Stimulated activated CD4-positive, alpha-beta T cell treated with anti-CD3 and anti-CD28 coated beads, Interleukin-4, amount 100 ng/mL, for 48 hours (primary cell): ENCODE measurements at regions not wholly inside any gene's neighbourhood (a gene's known extent, or its start where the extent isn't known, plus 50 kb on each side); places are given as distances from the start of the nearest gene placed in this dataset.

ENCODE experiments used
- DNase-seq, 2 donors: peaks; one replicate each; pipeline ENCODE4 v3.0.0-alpha.2; 2020; ENCODE audit warnings: low read depth in 2 of 2

DNA sequence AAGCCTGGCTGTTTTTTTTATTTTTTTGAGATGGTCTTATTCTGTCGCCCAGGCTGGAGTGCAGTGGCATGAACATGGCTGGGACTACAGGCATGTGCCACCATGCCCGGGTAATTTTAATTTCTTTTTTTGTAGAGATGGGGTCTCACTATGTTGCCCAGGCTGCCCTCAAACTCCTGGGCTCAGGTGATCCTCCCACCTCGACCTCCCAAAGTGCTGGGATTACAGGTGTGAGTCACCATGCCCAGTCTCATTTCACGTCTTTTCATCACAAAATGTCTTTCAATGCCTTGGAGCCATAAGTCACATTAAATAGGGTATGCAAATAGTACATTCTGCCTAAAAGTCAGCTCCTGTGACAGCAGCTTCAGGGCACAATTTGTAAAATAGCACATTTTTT is 52.8 kb downstream of the SOX2 start:
- DNase-seq, result no peak

DNA sequence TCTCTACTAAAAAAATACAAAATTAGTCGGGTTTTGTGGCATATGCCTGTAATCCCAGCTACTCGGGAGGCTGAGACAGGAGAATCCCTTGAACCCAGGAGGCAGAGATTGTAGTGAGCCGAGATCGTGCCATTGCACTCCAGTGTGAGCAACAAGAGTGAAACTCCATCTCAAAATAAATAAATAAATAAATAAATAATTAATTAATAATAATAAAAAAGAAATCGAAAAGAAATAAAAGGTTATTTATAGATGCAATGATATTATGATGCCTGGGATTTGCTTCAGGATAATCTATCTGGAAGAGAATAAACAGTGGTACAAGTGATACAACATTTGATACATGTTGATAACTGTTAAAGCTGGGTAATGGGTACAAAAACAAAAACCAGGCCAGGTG is 58.6 kb downstream of the SOX2 start:
- DNase-seq, result no peak

DNA sequence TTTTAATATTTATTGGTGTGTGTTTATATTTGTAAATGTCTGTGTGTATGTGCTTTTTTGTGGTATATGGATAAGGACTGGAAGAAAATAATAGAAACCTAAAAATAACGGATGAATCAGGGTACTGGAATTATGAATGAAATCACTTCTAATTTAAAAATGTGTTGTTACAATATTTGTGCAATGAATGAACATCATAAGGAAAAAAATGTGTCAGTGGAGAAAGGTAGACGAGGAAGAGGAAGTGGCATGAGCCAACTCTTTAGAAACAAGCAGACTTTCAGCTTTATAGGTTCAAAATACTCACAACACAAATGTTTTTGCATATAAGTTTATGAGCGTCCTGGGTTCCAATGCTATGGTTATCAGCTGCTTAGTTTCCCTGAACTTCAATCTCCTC is 59.4 kb downstream of the SOX2 start:
- DNase-seq, result no peak

DNA sequence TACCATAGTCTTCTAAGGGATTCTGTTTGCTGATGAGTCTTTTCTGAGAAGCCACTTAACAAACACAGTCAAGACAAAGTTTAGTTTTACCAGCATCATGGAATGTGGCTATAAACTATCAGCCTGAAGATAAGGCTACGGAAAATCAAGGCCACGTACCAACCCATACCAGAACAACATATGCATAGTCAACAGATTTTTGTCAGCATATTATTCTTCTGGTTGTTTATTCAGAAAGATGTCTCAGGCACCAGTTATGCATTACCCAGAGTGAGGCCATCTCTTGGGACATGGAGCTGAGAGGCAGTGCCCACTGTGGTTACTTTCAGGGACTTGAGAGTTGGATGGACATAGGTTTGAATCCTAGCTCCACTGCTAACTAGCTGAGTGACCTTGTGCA is 60.4 kb downstream of the SOX2 start:
- DNase-seq, result no peak

DNA sequence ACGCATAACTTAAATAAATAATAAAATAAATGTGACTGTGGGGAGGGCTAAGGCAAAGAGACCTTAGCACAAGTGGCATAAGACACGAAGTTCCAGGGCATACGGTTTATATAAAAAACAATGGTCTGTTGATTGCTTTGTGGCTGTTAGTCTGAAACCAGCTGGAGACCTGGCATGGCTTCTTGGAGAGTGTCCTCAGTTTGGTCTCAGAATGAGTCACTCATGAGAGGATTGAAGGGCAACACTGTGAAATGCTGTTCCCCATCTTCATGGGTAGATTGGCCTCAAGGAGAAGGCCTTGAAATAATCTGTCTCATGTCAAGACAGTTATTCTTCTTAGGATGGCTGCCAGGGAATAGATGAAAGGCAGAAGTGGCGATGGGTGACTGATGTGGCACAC is 62.2 kb downstream of the SOX2 start:
- DNase-seq, result no peak

DNA sequence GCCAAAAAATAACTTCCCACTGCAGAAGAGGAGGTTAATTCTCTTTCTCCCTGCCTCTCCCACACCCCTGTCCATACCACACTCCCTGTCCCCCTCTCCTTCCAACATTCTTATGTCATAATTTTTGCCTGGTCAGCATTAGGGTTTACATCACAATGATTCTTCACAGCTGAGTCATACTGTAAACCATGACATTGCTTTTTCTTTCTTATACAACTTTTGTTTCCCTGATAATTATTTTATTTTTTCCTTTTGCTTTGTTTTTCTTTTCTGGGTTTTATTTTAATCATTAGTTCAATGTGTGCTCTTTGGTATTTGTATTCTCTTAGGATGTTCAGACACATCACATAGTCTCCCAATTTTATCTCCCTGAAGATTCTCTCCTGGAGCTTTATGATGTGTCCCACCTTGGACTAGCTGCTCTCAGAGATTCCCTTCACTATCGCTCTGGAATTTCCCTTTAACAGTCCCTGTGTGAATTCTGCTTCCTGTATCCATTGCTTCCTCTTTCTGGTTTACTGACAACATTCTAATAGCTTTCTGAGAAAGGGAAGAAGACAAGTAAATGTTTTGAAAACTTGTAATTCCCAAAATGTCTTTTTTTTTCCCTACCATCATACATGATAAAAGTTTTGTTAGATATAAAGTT is 70.7 kb downstream of the SOX2 start:
- no peak for DNase-seq

DNA sequence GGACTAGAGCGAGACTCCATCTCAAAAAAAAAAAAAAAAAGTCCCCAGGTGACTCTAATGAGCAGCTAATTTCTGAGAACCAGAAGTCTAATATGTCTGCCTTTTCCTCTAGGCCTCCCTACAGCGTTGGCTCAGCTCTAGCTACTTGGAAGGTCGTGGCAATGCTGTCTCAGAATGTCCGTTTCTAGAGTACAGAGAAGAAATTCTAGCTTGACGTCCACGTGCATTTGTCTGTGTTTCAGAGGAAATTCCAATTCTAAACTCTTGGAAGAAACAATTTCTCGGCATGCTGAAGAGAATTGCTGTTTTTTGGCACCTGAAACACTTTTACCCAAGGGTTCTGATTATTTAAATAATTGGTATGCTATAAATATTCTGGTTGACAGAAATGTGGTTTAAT is 78.8 kb downstream of the SOX2 start:
- DNase-seq, result no peak

DNA sequence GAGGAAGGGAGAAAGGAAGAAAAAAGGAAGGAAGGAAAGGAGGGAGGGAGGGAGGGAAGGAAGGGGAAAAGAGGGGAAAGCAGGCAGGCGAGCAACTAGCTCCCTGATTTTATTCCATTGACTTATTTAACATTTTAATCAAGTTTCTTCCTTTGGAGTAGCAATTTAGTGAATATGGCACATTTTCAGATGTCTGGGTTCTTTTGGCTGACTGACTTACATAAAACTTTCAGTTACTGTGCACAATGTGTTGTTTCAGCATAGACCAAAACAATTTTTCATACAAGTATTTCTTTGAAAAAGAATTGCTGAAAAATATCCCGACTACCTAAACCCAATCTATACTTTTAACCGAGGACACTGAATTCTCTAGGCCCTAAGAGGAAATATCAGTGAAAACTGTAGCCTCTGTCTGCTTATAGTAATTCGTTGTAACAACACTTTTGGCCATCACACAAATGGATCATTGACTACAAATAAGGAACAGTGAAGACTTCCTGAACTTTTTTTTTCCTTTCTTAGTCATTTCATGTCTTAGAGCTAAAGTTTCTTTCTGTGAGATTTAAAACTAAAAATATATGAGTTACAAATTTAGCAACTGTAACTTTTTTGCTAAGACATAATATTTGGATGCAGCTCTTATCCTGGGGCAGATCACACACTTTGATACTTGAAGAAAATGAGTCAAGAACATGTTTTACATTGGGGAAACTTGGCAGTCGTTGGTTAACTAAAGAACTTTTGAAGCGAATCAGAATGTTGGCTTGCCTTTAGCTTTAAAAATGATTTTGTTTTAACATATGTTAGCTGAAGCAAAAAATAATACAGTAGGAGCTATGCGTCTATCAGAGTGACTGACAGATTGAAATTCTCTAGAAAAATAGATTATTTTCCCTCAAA is 79.6 kb downstream of the SOX2 start:
- DNase-seq, result no peak

DNA sequence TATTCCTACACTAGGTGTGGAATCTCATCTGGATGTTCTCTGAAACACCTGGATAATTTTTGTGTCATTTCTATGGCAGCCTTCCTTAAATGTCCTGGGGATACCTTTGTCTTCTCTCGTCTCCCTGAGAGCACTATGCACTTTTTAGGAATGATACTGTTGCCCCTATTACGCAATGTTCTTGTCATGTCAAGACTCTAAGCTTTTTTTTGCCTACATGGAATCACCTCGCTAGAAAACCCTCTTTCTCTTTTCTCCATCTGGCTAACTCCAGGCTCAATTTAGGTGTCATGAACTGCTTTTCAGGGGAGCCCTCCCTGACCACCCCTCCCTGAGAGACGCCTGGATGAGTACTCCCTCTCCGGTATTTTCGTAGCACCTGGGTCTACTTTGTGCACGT is 81.3 kb downstream of the SOX2 start:
- no peak for DNase-seq

DNA sequence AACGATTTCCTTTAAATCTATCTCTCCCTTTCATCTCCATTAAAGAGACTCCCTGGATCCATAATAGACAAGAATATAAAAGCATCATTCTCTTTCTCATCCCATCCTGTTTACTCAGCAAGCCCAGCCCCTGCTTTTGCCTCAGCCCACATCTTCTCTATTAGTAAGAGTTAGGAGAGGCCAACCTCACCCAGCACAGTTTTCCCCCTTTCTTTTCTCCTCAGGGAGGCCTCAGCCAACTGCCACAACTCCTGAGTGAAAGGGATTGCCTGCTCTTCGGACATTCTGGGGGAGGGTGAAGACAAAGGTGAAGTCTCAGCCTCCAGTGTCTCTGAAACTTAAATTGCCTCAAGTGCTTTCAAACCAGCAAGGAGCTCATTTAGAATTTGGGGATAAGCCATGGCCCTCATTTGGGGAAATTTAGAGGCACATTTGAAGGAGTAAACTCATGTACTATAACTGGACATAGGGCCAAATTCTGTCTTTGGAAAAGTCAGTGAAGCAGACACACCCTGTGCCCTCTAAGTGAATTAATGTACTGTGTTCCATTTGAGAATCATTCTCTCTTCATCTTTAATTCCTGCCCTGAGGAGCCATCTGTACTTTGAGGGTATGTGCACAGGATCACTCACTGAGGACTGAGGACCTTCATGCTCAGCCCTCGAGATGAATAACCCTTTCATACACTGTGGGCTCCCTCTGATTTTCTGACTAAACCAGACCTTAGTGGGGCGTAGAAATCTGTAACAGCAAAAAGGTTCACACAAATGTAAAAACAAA is 82.5 kb downstream of the SOX2 start:
- no peak for DNase-seq

DNA sequence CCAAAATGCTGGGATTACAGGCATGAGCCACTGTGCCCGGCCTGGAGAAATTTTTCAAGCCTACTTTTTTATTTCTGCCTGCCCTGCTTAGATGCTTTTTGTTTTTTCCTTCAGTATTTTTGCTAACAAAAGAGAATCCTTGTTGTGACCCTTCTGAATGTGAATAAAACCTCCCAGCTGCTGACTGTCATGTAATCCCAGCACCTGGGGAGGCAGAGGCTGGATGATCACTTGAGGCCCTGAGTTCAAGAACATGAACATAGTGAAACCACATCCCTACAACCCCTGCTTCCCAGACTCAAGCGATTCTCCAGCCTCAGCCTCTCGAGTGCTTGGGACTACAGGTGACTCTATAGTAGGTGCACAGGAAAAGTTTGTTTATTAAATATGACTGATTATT is 84.9 kb downstream of the SOX2 start:
- no peak for DNase-seq

DNA sequence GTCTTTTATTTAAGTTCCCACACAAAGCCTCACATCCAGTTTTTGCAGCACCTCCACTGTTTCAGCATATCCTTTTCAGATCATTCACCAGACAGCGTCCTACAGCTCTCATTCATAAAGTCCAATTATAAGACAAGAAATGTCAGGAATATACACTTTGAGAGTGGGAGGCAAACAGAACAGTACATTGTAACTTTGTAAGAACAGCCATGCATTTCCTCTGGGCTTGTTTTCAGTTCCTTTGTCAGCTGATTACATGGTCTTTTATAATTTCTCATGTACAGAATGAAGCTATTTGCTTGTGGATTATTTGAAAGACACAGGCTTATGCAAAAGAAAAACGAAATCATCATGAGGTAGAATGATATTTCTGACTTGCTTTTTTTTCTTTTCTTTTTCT is 85.7 kb downstream of the SOX2 start:
- DNase-seq, result no peak

DNA sequence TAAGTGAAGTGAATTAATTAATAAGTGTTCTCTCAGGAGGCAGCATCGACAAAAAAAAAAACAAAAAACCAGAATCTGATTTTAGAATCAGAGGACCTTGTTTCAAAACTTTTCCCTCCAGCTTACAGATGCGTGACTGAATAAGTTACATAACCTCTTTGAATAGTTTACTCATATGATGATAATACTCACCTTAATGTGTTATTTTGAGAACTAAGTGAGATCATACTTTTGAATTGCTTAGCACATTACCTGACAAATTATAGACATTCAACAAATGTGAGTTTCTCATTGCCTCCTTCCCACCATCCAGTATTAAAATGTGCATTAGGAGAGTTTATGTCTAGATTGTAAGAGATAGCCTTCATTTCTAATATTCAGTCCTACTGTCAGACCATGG is 94.0 kb downstream of the SOX2 start:
- no peak for DNase-seq

DNA sequence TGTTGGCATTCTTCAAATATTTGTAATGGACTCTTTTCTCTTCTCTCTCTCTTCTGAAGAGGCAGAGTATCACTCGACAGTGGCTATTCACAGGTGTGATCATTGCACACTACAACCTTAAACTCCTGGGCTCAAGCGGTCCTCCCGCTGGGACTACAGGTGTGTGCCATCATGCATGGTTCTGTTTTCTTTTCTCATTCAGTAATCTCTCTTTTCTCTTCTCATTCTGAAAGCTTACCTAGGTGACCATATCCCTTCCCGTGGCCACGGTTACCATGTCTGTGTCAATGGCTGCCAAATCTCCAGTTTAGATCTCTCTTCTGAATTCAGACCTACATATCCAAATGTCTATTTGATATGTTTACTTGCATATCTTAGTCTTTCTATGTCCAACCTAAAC is 96.3 kb downstream of the SOX2 start:
- DNase-seq, result no peak

DNA sequence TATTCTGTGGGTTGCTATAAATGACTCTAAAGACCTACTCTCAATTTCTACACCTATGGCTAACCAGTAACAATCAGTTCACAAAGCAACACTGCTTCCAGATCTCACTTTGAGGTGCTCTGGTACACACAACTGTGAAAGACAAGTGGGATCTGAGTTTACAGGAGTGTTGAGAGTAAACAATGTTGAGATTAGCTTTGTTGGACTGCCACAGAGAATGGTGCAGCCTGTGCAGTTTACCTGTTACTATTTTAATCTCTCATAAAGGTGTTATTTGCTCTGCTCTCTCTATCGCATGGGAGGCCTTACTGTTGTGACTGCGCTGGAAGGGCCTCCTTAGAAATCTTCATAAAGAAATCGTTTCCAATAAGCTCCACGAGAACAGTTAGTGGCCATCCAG is 112.0 kb downstream of the SOX2 start:
- DNase-seq, result no peak

DNA sequence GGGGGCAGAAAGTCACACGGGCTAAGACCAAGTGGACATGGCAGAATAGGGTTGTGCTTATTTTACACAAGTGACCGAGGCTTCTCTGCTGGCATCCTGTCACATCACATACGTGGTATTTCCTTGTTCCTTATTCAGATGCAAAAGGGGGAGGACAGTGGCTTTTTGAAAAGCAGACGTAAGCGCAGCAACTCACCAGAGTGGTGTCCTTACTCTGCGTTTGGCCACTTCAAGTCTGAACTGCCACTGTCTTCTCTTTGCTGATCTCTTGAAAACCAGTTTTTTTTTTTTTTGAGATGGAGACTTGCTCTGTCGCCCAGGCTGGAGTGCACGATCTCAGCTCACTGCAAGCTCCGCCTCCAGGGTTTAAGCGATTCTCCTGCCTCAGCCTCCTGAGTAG is 113.2 kb downstream of the SOX2 start:
- no peak for DNase-seq

DNA sequence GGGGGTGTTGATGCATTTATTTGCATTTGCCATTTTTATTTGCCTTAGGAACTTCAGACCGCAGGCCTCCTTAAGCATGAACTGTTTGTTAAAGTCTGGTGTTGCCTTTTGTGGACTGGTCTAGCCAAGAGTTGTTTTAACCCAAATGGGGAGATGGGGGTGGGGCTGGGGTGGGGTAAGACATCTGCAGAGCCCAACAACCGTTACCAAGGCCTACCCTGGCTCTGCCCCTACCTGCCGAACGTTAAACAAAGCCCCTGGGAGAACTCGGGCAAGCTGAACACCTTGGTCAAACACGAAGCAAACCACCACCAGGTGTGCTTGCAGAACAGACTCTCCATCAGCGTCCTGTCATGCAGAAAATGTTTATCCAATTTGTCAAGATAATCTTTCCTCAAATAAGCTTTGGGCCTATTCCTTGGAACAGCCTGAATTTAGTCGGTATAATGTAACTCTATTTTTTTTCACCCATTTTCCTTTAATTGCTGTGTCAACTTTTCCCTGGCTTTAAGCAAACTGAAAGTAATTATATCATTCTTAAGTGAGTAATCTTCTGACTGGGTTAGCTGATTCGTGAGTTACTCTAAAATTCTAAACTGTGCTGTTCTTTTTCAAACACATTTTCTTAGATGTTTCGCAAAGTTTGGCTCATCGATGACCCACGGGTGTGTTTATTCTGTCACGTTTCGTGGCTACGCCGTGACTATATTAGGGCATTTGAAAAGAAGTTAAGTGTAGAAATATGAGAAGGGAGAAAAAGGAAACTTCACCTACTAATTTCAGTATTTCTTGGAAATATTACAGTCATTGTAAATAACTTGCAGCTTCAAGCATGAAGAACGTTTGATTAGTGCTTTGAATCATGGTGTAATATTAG is 127.6 kb downstream of the SOX2 start:
- DNase-seq, result no peak

DNA sequence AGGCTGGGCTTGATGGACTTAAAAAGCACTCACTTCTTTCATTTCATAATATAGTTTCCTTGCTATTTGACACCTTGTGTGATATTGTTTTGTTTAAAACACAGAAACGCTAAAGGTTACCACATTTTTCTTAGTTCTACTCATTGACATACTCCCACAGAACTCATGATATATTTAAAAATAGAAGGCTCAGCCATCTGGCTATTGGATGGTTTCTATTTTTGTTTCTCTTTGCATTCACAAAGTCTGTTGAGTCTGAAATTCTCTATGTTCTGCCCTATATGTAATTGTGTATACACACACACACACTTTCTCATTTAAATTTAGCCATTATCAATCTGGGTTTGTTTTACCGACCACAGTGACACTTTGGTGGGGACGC is 128.2 kb downstream of the SOX2 start:
- DNase-seq, result no peak

DNA sequence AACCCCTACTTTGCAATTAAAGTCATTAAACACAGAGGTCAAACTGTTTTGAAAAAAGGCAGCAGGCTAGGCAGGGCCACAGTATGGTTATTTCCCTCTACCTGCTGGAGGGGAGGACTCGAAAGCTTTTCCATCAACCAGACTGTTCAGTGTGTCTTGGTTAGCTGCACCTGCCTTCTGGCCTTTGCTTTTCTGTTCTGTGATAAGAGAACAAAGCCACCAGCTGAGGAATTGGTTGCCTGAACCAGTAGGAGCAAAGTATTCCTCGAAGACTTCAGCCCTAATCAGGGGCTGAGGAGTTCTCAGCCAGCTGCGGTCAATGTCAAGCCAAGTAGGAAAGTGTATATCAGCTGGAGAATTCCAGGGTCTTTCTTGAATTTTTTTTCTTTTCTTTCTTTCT is 132.5 kb downstream of the SOX2 start:
- DNase-seq, result no peak

DNA sequence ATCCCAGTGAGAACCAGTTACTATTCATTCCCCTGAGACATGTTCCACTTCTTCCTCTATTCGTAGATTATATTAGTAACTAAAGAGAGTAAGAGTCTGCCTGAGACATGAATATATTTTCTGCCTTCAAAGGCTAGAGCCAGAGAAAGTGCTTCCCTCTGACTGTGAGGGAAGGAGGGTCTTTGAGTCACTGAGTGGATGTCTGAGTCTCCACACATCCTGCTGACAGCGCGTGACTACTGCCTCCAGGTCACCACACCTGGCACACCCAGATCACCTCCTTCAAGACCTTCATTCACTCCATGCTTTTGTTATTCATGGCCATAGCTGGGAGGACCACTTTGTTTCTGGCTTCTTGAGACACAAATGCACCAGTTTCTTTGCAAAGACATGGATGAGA is 135.6 kb downstream of the SOX2 start:
- no peak for DNase-seq

DNA sequence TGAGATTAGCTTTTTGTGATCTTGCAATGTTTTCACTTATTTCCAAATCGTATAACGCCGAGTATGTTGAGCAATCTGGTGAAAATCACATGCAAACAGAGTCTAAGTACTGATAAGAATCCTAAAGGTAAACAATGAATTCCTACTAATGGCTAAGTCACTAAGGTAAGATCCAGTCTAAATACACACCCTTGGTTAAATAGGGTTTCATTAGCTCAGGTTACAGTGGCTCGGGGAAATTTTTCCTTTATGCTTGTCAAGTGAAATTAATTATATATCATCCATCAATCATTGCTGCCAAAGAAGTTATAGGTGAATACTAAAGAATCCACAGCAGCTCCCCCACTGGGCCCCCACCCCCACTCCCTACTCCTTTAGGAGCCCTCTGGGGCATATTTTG is 139.3 kb downstream of the SOX2 start:
- no peak for DNase-seq

DNA sequence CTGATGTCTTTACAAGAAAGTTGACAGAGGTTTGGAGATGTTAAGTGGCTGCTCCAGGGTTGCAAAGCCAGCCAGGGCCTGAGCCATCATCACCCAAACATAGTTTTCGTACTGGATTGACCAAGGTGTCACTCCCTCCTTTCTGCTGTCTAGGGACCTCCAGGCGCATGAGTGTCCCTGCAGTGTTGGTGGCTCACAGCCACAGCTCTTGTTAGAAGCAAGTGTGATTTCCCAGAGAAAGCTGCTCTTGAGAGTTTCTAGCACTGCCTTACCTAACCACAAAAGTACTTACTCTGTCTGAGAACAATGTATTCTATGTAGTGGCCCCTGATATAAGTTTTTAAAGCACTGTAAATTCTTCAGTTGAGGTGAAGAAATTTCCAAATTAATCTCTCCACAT is 144.1 kb downstream of the SOX2 start:
- no peak for DNase-seq
